ENCODE measurements at regions not wholly inside any gene's neighbourhood (a gene's known extent, or its start where the extent isn't known, plus 50 kb on each side); places are given as distances from the start of the nearest gene placed in this dataset.

DNA sequence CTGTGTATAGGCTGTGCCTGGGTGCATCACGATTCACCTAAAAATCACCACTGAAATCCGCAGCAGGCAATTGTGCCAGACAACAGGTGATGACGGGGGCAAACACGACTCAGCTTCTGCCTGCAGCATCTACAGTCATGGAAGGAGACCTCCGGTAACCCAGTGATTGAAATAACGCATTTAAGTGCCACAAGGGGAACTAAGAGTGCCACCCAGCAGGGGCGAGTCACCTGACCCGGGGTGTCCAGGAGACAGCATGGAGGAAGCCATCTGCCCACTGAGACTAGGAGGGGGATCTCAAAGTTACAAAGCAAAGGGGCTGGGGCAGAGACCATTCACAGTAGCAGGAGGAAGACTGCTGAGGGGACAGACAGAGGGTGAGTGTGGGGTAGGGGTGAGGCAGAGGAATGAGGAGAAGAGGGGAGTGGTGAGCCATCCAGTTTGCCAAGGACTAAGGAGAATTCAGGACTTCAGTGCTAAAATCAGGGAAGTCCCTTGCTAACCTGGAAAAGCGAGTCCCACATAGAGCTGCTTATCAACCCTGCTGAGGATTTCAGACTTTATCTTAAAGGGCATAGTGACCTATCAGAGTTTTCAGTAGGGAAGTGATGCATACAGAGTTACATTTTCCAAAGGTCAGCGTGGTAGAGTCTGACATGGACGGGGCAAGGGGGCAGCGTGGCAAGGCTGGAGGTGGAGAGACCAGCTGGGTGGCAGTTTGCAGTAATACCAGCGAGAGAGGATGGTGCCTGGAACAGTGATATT is 256.7 kb upstream of the HES1 start:
- H3K27me3 ChIP-seq (ENCODE audit: insufficient read depth, low read length), result peaks cover 7% of the 10 kb centered on the region; the same call in 1 of the 2 replicates
- ChIA-PET POLR2A (no interaction called here), RAD21 (ENCODE audit: low non-redundant PET in 1 of 2, low total read pairs in 2 of 2, uncharacterized antibody in 2 of 2, unreplicated experiment in 2 of 2) (no interaction called here), CTCF (no interaction called here)
- no peaks in the 10 kb centered on the region for H4K20me1 ChIP-seq (ENCODE audit: insufficient read depth)
- peaks cover 35 to 79% of the 10 kb centered on the region in 2 experiments for H3K4me1 ChIP-seq (ENCODE audit: control insufficient read depth in 1 of 2, insufficient read depth in 2 of 2, low read length in 2 of 2)
- H3K9me2 ChIP-seq (ENCODE audit: insufficient read depth), result no peaks in the 10 kb centered on the region
- ATAC-seq, result peak; percentile 25
- H2AFZ ChIP-seq (ENCODE audit: low read depth, low read length, poor library complexity, severe bottlenecking), result peak overlapping the region; percentile 91
- no peaks in the 10 kb centered on the region for H3K36me3 ChIP-seq (ENCODE audit: control insufficient read depth in 1 of 2, insufficient read depth in 2 of 2, low read length in 2 of 2)
- no TSS peak for BruUV-seq (replicated peaks)
- intact Hi-C loops (cut with micrococcal nuclease), result no loop called here
- no peak overlapping the region for H3K4me3 ChIP-seq (replicated peaks in 1 of 2; ENCODE audit: low read depth in 1 of 2, low read length in 2 of 2)
- DNase-seq (ENCODE audit: low read depth, low spot score), result no peak
- H3K9me3 ChIP-seq (ENCODE audit: control insufficient read depth in 1 of 2, insufficient read depth in 1 of 2, low read depth in 1 of 2, low read length in 2 of 2), result no peaks in the 10 kb centered on the region
- no peak for TF ChIP-seq POLR2A (IDR thresholded peaks at IDR 0.05; ENCODE audit: borderline replicate concordance, extremely low read depth, insufficient read depth, insufficient read length)
- no peak for TF ChIP-seq SP1 (IDR thresholded peaks at IDR 0.05; ENCODE audit: low read depth)
- TF ChIP-seq RAD21 (IDR thresholded peaks at IDR 0.05; ENCODE audit: low read depth), result no peak
- TF ChIP-seq, protein P1, sequence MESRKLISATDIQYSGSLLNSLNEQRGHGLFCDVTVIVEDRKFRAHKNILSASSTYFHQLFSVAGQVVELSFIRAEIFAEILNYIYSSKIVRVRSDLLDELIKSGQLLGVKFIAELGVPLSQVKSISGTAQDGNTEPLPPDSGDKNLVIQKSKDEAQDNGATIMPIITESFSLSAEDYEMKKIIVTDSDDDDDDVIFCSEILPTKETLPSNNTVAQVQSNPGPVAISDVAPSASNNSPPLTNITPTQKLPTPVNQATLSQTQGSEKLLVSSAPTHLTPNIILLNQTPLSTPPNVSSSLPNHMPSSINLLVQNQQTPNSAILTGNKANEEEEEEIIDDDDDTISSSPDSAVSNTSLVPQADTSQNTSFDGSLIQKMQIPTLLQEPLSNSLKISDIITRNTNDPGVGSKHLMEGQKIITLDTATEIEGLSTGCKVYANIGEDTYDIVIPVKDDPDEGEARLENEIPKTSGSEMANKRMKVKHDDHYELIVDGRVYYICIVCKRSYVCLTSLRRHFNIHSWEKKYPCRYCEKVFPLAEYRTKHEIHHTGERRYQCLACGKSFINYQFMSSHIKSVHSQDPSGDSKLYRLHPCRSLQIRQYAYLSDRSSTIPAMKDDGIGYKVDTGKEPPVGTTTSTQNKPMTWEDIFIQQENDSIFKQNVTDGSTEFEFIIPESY (IDR thresholded peaks at IDR 0.05; ENCODE audit: extremely low read depth, insufficient replicate concordance, low read length), result no peak
- no peak for TF ChIP-seq CEBPB (IDR thresholded peaks at IDR 0.05; ENCODE audit: low read depth)
- TF ChIP-seq, protein P2, sequence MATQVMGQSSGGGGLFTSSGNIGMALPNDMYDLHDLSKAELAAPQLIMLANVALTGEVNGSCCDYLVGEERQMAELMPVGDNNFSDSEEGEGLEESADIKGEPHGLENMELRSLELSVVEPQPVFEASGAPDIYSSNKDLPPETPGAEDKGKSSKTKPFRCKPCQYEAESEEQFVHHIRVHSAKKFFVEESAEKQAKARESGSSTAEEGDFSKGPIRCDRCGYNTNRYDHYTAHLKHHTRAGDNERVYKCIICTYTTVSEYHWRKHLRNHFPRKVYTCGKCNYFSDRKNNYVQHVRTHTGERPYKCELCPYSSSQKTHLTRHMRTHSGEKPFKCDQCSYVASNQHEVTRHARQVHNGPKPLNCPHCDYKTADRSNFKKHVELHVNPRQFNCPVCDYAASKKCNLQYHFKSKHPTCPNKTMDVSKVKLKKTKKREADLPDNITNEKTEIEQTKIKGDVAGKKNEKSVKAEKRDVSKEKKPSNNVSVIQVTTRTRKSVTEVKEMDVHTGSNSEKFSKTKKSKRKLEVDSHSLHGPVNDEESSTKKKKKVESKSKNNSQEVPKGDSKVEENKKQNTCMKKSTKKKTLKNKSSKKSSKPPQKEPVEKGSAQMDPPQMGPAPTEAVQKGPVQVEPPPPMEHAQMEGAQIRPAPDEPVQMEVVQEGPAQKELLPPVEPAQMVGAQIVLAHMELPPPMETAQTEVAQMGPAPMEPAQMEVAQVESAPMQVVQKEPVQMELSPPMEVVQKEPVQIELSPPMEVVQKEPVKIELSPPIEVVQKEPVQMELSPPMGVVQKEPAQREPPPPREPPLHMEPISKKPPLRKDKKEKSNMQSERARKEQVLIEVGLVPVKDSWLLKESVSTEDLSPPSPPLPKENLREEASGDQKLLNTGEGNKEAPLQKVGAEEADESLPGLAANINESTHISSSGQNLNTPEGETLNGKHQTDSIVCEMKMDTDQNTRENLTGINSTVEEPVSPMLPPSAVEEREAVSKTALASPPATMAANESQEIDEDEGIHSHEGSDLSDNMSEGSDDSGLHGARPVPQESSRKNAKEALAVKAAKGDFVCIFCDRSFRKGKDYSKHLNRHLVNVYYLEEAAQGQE (IDR thresholded peaks at IDR 0.05; ENCODE audit: low read depth), result no peak
- no peak for TF ChIP-seq SIN3A (IDR thresholded peaks at IDR 0.05; ENCODE audit: low read depth)
- TF ChIP-seq, protein P3, sequence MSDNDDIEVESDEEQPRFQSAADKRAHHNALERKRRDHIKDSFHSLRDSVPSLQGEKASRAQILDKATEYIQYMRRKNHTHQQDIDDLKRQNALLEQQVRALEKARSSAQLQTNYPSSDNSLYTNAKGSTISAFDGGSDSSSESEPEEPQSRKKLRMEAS (IDR thresholded peaks at IDR 0.05), result no peak
- TF ChIP-seq YY1 (IDR thresholded peaks at IDR 0.05; ENCODE audit: extremely low read depth, insufficient replicate concordance, low read depth, low read length), result no peak
- no peak for TF ChIP-seq JUND (IDR thresholded peaks at IDR 0.05)
- peak overlapping the region; percentile 56 for H3K4me2 ChIP-seq (ENCODE audit: low read length)
- H3K27ac ChIP-seq (ENCODE audit: low read depth, low read length), result no peak overlapping the region
- peak overlapping the region; percentile 16 for H3K9ac ChIP-seq (ENCODE audit: low read length)
- H3K79me2 ChIP-seq (ENCODE audit: insufficient read depth, low read length), result no peaks in the 10 kb centered on the region
